Raji (cell line): ENCODE measurements at regions not wholly inside any gene's neighbourhood (a gene's known extent, or its start where the extent isn't known, plus 50 kb on each side); places are given as distances from the start of the nearest gene placed in this dataset.

Experiments
- POLR2A ChIP-seq: IDR thresholded peaks from 2 replicates; pipeline ENCODE4 v1.6.1; 2011; ENCODE audit warnings: low read depth, low read length, control low read depth; ENCODE audit not compliant: insufficient read depth

DNA sequence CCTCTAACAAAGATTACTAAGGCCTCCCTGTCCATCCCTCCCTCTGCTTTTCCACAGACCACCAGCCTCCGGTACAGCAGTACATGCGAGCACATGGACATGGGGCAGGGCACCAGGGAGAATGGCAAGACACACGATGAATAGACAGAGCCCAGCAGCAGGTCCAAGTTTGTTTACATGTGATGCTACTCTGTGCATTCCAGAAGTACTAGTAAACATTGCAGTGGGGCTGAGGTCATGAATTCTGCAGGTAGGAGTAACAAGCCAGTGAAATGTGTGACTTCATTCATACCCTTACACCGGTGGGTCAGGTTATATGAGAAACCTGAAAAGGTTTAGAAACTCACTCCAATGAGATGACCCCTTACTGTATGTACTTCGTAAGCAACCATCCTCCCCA is 205.7 kb downstream of the BCL11A start:
- no peak for TF ChIP-seq POLR2A

DNA sequence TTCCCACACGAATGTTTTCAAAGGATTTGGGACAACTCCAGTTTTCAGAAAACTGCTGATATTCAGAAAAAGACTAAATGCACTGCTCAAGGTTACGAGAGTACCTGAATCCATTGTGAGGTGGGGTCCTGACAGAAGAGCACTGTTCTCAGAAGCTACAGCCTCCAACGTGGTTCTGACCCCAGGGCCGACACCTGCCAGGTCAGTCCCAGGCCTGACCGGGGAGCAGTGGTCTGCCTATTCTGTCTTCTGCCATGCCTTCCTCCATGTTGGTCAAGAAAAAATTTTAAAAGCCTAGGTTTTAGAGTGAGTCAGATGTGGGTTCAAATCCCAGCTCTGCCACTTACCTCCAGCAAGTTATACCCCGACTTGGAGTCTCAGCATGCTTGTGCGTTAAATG is 212.3 kb downstream of the BCL11A start:
- no peak for TF ChIP-seq POLR2A

DNA sequence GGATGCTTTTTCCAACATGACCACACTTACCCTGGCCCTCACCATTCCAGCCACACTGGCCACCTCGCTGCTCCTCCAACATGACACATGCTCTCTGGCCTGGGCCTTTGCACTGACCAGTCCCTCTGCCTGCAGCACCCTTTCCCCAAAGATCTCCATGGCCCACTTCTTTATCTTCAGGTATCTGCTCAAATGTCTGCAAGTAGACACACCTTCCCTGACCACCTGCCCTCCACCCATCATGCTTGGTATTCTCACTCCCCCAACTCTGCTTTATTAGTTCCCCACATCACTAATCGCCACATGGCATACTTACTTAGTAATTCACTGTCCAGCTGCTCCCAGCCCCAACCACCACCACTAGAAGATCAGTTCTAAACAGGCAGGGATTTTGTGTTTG is 214.2 kb downstream of the BCL11A start:
- TF ChIP-seq POLR2A, result no peak

DNA sequence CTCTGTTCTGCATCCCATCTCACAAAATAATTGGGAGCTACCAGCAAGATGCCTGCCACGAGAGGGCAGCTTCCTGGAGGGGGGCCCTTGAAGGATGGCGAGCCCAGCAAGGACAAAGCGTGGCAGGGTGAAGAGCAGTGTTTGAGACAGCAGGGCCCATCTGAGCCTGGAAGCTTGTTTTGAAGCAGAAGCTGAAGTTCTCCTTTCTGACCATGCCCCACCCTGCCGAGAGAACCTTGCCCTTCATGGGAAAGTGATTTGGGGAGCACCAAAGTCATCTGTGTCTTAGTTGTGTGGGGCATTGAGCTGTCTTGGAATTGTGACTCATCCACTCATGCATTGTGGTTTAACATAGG is 216.3 kb downstream of the BCL11A start:
- no peak for TF ChIP-seq POLR2A

DNA sequence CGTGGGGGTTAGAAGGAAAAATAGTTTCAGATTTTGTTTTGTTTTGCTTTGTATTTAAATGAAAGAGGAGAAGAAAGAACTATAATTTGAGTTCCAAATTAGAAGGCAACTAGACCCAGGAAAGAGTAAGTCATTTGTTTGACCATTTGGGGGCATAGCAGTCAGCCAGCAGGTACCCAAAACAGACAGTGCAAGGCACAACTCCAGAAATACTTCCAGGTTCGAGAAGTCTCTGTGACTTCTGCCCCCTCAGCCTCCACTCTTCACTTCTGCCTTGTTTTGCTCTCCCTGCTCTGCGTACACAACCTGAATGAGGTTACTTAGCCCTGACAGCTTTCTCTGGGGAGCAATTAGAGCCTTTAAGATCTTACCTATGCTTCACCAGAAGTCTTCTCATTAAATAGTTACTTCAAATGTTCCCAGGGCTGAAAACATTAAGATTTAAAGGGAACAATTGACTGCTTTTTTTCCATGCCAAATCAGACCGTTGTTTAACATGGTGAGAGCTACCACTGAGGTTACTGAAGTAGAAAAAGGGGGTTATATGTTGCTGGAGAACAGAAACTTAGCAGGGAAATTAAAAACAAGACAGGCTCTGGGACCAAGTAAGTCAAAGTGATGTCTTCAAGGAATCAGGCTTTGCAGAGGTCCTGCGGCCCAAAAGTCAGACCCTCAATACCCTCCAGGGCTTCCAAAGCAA is 216.9 kb downstream of the BCL11A start:
- no peak for TF ChIP-seq POLR2A

DNA sequence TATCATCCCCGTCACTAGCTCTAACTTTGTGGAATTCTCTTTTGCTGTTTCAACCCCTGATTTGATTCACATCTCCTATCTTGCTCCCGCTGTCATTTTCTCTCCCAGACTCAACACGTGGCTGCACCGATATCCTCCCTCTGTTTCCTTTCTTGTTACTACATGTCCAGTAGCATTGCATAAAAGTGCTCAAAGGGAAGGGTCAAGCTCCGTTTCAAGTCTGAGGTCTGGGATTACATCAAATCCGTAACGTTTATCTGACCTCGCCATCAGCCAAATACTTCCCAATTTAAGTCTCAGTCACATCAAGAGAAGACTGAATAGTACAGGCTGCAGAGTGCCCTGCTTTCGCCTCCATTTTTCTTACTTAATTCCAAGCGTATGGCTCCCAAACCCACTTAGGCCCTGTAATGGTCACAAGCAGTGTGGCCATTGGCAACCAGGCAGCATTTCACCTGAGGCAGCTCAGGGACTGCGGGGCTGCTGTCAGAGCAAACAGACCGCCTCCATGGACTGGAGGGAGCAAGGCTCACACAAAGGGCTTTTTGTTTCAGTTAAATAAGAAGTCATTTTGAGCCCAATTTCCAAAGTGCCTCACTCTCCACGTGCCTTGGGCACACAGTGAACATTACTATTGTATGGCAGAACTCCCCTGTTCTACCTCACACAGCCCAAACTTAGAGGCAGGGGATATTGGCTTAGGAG is 217.8 kb downstream of the BCL11A start:
- no peak for TF ChIP-seq POLR2A

DNA sequence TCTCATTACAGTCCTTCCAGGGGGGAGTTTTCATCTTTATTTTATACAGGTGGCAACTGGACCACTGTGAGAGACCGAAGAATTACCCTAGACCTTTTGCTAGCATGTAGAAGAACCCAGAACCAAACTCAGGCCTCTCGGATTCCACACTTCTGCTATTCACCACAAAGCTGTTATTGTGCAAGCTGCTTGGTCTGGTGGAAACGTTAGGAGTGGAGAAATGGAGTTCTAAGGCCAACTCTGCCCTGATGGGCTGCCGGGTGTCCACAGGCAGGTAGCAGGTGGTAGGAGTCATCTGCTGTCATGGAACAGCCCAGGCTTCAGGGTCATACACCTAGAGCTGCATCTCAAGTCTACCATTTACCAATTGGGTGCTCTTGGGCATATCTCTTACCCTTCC is 218.8 kb downstream of the BCL11A start:
- TF ChIP-seq POLR2A, result no peak

DNA sequence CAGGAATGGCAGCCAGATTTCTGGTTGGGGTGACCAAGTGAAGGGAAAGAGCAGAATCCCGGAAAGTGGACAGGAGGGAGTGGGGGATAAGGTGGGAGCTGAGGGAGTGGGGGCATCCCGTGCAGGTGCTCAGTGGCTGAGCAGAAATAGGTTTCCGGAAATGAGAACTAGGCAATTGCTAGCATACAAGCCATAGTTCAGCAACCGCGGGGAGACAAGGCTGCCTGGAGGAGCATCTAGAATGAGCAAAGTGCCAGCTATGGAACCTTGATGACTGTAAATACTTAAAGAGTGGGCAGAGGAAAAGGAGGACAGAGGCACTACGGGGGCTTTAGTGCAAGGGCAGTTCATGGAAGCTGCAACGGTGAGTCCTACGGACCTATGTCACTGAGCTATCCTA is 220.2 kb downstream of the BCL11A start:
- no peak for TF ChIP-seq POLR2A

DNA sequence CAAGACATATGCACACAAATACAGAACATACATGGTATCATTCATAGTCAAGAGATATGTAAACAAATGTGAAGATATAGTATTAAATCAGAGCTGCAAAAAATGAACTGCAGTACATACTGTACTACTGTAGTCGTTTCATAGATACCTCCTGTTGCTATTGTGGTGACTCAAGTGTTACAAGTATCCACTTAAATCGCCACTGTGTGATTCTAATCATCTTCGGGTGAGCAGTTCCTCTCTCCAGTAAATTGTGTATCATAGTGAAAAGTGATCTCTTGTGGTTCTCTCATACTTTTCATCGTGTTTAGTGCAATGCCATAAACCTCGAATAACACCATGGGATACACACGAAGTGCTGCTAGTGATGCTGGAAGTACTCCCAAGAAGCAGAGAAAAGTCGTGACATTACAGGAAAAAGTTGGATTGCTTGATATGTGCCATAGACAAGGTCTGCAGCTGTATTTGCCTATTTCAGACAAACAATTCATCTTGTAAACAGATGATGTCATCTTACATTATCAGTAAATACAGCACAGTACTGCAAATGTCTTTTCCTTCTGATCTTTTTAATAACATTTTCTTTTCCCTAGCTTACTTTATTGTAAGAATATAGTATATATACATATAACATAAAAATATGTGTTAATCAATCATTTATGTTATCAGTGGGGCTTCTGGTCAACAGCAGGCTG is 222.2 kb downstream of the BCL11A start:
- TF ChIP-seq POLR2A, result no peak

DNA sequence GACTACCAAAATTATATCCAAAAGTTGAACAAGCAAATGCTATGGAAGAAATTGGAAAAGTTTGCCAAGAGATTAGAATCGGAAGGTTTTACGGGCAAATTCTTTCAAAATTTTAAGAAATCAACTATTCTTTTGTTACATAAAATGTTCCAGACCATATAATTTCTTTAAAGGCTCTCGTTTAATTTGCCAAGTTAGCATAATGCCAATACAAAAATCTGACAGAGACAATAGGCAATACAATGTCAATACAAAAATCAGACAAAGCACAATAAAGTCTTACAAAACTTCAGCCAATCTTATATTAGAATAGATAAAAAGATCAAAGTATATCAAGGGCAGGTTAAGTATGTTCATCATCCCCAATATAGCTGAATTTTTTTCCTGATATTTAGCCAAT is 224.2 kb downstream of the BCL11A start:
- TF ChIP-seq POLR2A, result no peak

DNA sequence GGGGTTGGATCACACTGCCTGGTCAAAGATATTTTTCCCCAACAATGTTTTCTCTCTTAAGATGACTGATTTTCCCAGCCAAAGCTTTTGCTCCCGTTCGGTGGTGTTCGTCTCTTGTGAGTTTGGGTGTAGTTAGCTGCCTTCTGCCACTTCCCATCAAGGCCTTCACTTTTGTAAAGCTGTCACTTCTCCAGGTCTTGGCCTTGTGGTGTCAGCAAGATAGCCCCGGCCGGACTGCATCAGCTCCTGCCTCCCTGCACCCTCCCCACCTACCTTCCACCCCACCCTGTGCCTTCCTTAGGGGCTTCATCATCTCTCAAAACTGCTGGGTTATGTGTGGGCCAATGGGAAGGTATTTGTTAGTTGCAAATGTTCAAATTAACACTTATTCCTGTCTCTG is 228.9 kb downstream of the BCL11A start:
- TF ChIP-seq POLR2A, result no peak

DNA sequence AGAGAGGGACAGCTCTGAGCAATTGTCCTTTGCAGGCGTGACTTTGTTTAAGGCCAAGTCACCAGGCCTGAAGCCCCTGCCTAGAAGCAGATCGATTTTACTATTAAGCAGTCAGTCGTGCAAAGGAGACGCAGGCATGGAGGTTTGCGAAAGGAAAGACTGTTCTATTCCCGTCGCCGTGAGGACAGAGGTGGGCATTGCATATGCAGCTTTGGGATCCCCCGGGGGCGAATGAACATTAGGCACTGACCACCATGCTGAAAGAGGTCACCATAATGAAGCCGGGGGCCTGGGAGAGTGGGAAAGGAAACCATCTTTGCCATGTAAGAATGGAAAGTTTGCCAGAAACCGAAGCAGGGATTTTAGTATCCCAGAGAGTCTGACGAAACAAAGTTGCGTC is 231.6 kb downstream of the BCL11A start:
- no peak for TF ChIP-seq POLR2A

DNA sequence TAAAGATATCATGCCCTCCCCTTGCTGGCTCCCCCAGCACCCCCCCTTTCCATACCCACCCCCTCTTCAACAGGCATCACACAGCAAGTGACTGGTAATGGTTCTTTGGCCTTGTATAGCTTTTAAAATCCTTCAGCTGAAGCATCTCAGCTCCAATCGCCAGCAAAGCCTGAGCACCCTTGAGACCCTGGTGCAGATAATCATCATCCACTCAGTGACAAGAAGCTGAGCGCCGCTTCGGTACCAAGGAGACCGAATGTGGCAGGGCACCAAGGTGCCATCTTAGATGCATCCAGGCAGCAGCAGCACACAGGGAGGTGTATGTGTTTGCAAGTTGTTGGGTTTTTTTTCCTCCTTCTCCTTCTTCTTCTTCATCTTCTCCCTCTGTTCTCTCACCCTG is 232.7 kb downstream of the BCL11A start:
- TF ChIP-seq POLR2A, result no peak

DNA sequence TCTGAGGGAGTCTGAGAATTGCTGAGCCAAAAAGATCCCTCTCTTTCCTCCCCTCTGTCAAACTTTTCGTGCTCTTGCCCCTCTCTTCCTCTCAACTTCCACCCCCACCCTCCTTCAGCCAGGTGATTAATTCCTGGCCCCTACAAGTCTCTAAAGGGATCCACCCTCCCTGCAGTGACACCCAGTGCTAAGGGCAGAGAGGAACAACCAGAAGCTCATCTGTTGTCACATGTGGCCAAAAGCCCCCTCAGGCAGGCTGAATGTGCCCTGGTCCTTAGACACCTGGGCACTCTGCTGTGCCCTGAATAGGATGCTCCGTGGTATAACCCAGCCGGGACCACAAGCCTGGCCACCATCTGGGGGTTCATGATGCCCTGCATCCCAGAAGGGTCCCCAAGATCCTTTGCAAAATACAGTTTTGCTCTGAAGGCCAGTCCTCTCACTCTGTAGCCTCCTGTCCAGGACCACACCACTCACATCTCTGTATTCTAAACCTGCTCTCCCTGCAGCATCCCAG is 234.4 kb downstream of the BCL11A start:
- TF ChIP-seq POLR2A, result no peak

DNA sequence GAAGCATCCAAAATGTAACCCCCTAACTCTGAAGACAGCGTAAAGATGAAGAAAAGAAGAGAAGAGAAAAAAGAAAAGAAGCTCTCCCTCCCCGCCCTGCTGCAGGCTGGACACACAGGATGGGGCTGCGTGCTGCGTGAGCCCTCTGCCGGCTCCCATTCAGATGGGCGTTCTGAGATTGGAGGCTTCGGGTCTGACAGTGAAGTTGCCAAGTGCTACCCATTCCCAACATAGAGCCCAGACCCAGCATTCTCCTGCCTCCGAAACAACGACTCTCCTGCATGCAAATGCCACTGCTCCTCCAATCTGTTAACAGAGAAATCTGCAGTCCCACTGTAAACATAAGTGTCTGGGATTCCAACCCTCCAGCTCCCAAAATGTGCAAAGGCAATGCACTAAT is 234.9 kb downstream of the BCL11A start:
- TF ChIP-seq POLR2A, result no peak

DNA sequence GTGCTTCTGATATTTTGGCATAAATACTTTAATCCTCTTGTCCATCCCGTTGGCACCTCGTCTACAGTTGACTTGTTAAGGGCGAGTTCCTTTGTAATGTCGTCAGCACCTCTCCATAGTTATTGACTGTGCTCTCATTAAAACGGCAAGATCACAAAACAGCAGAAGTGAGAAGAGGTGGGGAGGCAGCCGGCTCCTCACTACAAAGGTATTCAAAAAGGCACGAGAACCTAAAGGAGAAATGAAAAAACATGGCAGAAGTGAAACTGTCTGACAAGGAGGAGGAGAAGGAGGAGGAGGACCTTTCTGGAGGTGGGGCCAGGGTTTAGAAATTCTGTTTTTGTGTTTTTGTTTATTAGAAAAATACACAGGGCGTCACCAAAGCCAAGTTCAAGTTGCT is 235.6 kb downstream of the BCL11A start:
- TF ChIP-seq POLR2A, result no peak
